ENCODE measurements at regions not wholly inside any gene's neighbourhood (a gene's known extent, or its start where the extent isn't known, plus 50 kb on each side); places are given as distances from the start of the nearest gene placed in this dataset.
"Not testable (repeated sequence)": the region's sequence is repeated elsewhere in the genome, so short reads cannot be mapped to it uniquely, and the experiment has no call there.

GRCh38 chr5:57002959-57003485 lies 51.1 kb upstream of the MIER3 start:
- DNase-seq (ENCODE audit: low read depth in 2 of 2) = no peak

GRCh38 chr5:57003566-57003965 lies 51.6 kb upstream of the MIER3 start:
- DNase-seq (ENCODE audit: low read depth in 2 of 2) = not testable (repeated sequence)

- no peak for DNase-seq (ENCODE audit: low read depth in 2 of 2)
Observed at GRCh38 chr5:57004800-57005199, 52.9 kb upstream of the MIER3 start.

GRCh38 chr5:57007344-57007743 lies 55.4 kb upstream of the MIER3 start:
- DNase-seq (ENCODE audit: low read depth in 2 of 2) = no peak

- no peak for DNase-seq (ENCODE audit: low read depth in 2 of 2)
Observed at GRCh38 chr5:57009811-57010210, 57.9 kb upstream of the MIER3 start.

GRCh38 chr5:57010786-57011185 lies 58.9 kb upstream of the MIER3 start:
- no peak for DNase-seq (ENCODE audit: low read depth in 2 of 2)

- DNase-seq (ENCODE audit: low read depth in 2 of 2) = no peak
Observed at GRCh38 chr5:57012511-57012910, 60.6 kb upstream of the MIER3 start.

GRCh38 chr5:57025961-57026360 lies 74.0 kb upstream of the MIER3 start:
- DNase-seq (ENCODE audit: low read depth in 2 of 2) = no peak

- no peak for DNase-seq (ENCODE audit: low read depth in 2 of 2)
Observed at GRCh38 chr5:57028161-57028560, 76.2 kb upstream of the MIER3 start.

GRCh38 chr5:57032151-57032551 lies 80.2 kb upstream of the MIER3 start:
- no peak for DNase-seq (ENCODE audit: low read depth in 2 of 2)

GRCh38 chr5:57033103-57033502 lies 81.2 kb upstream of the MIER3 start:
- DNase-seq (ENCODE audit: low read depth in 2 of 2) = no peak

GRCh38 chr5:57033503-57033902 lies 81.6 kb upstream of the MIER3 start:
- DNase-seq (ENCODE audit: low read depth in 2 of 2) = no peak

- no peak for DNase-seq (ENCODE audit: low read depth in 2 of 2)
Observed at GRCh38 chr5:57034201-57034916, 82.4 kb upstream of the MIER3 start.

GRCh38 chr5:57035955-57036354 lies 84.0 kb upstream of the MIER3 start:
- DNase-seq (ENCODE audit: low read depth in 2 of 2) = no peak

- DNase-seq (ENCODE audit: low read depth in 2 of 2) = no peak
Observed at GRCh38 chr5:57036761-57037160, 84.8 kb upstream of the MIER3 start.

GRCh38 chr5:57037355-57037754 lies 85.4 kb upstream of the MIER3 start:
- DNase-seq (ENCODE audit: low read depth in 2 of 2) = no peak

GRCh38 chr5:57041570-57041969 lies 89.6 kb upstream of the MIER3 start:
- no peak for DNase-seq (ENCODE audit: low read depth in 2 of 2)

GRCh38 chr5:57042524-57042931 lies 90.6 kb upstream of the MIER3 start:
- DNase-seq (ENCODE audit: low read depth in 2 of 2) = no peak

- DNase-seq (ENCODE audit: low read depth in 2 of 2) = no peak
Observed at GRCh38 chr5:57054135-57054534, 102.2 kb upstream of the MIER3 start.

- DNase-seq (ENCODE audit: low read depth in 2 of 2) = no peak
Observed at GRCh38 chr5:57054671-57055070, 102.7 kb upstream of the MIER3 start.

GRCh38 chr5:57055731-57056130 lies 103.8 kb upstream of the MIER3 start:
- DNase-seq (ENCODE audit: low read depth in 2 of 2) = no peak

GRCh38 chr5:57063773-57064172 lies 110.1 kb upstream of the GPBP1 start:
- DNase-seq (ENCODE audit: low read depth in 2 of 2) = no peak

GRCh38 chr5:57066924-57067596 lies 106.8 kb upstream of the GPBP1 start:
- DNase-seq (ENCODE audit: low read depth in 2 of 2) = no peak

GRCh38 chr5:57067597-57067924 lies 106.3 kb upstream of the GPBP1 start:
- no peak for DNase-seq (ENCODE audit: low read depth in 2 of 2)
